K562 (cell line): ENCODE measurements at regions not wholly inside any gene's neighbourhood (a gene's known extent, or its start where the extent isn't known, plus 50 kb on each side); places are given as distances from the start of the nearest gene placed in this dataset.

Source experiments
- ATAC-seq: fragments of 200-7000 bp; cut with Tn5 transposase; 3 replicates; pipeline ENCODE4 v1.9.1; 2020; ENCODE audit warnings: moderate library complexity
- BruUV-seq: library from RNA; stranded (reverse); fragments of 400-500 nt; replicated peaks from 2 replicates; lab custom pipeline; 2021; lab: Mats Ljungman, UMichigan
- CTCF ChIA-PET: fragments of 300-600 bp; formaldehyde crosslinking; extraction: SDS; loops from one replicate; lab custom pipeline; 2021; ENCODE audit warnings: low intra/inter-chr PET ratio; lab: Yijun Ruan, JAX
- POLR2A ChIA-PET: fragments of 300-600, 350-650 bp; sonication (Branson Sonifier 250); formaldehyde crosslinking; extraction: SDS; loops from one replicate; lab custom pipeline; 2021; ENCODE audit warnings: antibody characterized with exemption, inconsistent platforms; lab: Yijun Ruan, JAX
- DNase-seq, 4 experiments: peaks; one replicate each; pipeline versions ENCODE4 v3.0.0 to v3.0.0-alpha.2; 2011 to 2018; ENCODE audit warnings: low spot score in 3 of 4, mixed read lengths in 3 of 4; ENCODE audit errors: extremely low read depth in 1 of 4
- FAIRE-seq: peaks from 2 replicates; lab custom pipeline; 2011; peaks lifted over from hg19 to GRCh38; lab: Jason Lieb, UNC
- H2AFZ ChIP-seq: 2 replicates; pipeline ENCODE4 v1.6.0; 2011; ENCODE audit warnings: low read depth, low read length, control low read depth, inconsistent platforms
- H3K27ac ChIP-seq: fragments of 200-600 bp; 3 replicates; pipeline ENCODE4 v1.8.0; 2011; ENCODE audit warnings: low read depth, mild to moderate bottlenecking, control low read depth, inconsistent platforms, low read length, moderate library complexity, mixed read lengths; ENCODE audit errors: extremely low read depth
- H3K27me3 ChIP-seq, 2 experiments: fragments of 300-600 bp in 1 of 2; 2 replicates in 1 of 2; 3 replicates in 1 of 2; pipeline versions ENCODE4 v1.6.0 to v1.8.0; 2011; ENCODE audit warnings: inconsistent platforms in 2 of 2, low read length in 2 of 2, mild to moderate bottlenecking in 1 of 2, mixed read lengths in 1 of 2, moderate library complexity in 1 of 2; ENCODE audit not compliant: control insufficient read depth in 2 of 2, insufficient read depth in 2 of 2
- H3K36me3 ChIP-seq: fragments of 300-600 bp; 3 replicates; pipeline ENCODE4 v1.8.0; 2011; ENCODE audit warnings: mild to moderate bottlenecking, low read length, inconsistent platforms; ENCODE audit not compliant: control insufficient read depth, insufficient read depth
- H3K4me1 ChIP-seq, 2 experiments: fragments of 200-600 bp in 1 of 2; replicated peaks in 1 of 2; 2 replicates in 1 of 2; 3 replicates in 1 of 2; pipeline versions ENCODE4 v1.5.1 to v1.8.0; 2011; ENCODE audit warnings: inconsistent platforms in 2 of 2, low read length in 2 of 2, mild to moderate bottlenecking in 1 of 2, mixed read lengths in 1 of 2, moderate library complexity in 1 of 2; ENCODE audit not compliant: control insufficient read depth in 2 of 2, insufficient read depth in 2 of 2
- H3K4me2 ChIP-seq: 2 replicates; pipeline ENCODE4 v1.6.1; 2011; ENCODE audit warnings: low read length, control low read depth, inconsistent platforms, mixed read lengths; ENCODE audit not compliant: insufficient read depth
- H3K4me3 ChIP-seq: fragments of 200-600 bp; sonication (generic), shearing (Covaris generic); 2 replicates; pipeline ENCODE4 v1.5.1; 2016; ENCODE audit warnings: control low read depth, inconsistent platforms
- H3K79me2 ChIP-seq: fragments of 200-600 bp; 3 replicates; pipeline ENCODE4 v1.8.0; 2011; ENCODE audit warnings: low read length, inconsistent platforms; ENCODE audit not compliant: control insufficient read depth, insufficient read depth
- H3K9ac ChIP-seq, 2 experiments: 2 replicates each; pipeline versions ENCODE4 v1.6.0 to v1.6.1; 2011; ENCODE audit warnings: low read depth in 2 of 2, low read length in 2 of 2, control low read depth in 1 of 2, inconsistent platforms in 1 of 2, mild to moderate bottlenecking in 1 of 2, mixed read lengths in 1 of 2; ENCODE audit not compliant: insufficient read depth in 1 of 2
- H3K9me1 ChIP-seq: one replicate; pipeline ENCODE4 v1.6.0; 2011; ENCODE audit warnings: inconsistent platforms, mild to moderate bottlenecking, low read length, moderate library complexity; ENCODE audit not compliant: control insufficient read depth, insufficient read depth
- H3K9me3 ChIP-seq: replicated peaks from 2 replicates; pipeline ENCODE4 v1.5.1; 2011; ENCODE audit warnings: low read depth, low read length, inconsistent platforms; ENCODE audit not compliant: control insufficient read depth, insufficient read depth
- H4K20me1 ChIP-seq: replicated peaks from 2 replicates; pipeline ENCODE4 v1.6.1; 2011; ENCODE audit warnings: low read length, inconsistent platforms, mixed read lengths; ENCODE audit not compliant: control insufficient read depth, insufficient read depth
- BRCA1 ChIP-seq, 2 experiments: fragments of 450-650 bp in 1 of 2; sonication (generic) in 1 of 2; formaldehyde crosslinking in 1 of 2; IDR thresholded peaks; 2 replicates each; pipeline versions ENCODE4 v1.5.0 to v1.6.1; 2017 to 2020; ENCODE audit warnings: mild to moderate bottlenecking in 1 of 2, missing genetic modification reagents in 1 of 2
- CUX1 ChIP-seq: fragments of 200-800 bp; sonication (Bioruptor generic); IDR thresholded peaks from 2 replicates; pipeline ENCODE4 v1.6.1; 2016; ENCODE audit warnings: missing genetic modification characterization, missing compliant biosample characterization
- HMG20A ChIP-seq: fragments of 450-650 bp; formaldehyde crosslinking; conservative IDR thresholded peaks from 2 replicates; pipeline ENCODE4 v1.4.0; 2020; ENCODE audit warnings: mild to moderate bottlenecking, mixed read lengths
- MAFF ChIP-seq: IDR thresholded peaks from 2 replicates; pipeline ENCODE4 v1.6.1; 2012; ENCODE audit warnings: low read length, improper control_type of control experiment
- MED1 ChIP-seq: sonication (generic); formaldehyde crosslinking; IDR thresholded peaks from 2 replicates; pipeline ENCODE4 v1.8.1; 2023; ENCODE audit warnings: missing genetic modification reagents, borderline replicate concordance
- PCBP1 ChIP-seq: fragments of 200-400 bp; formaldehyde crosslinking; IDR thresholded peaks from 2 replicates; pipeline ENCODE4 v1.6.1; 2018; ENCODE audit warnings: mild to moderate bottlenecking, low read depth, low read length; ENCODE audit not compliant: poor library complexity, severe bottlenecking
- PYGO2 ChIP-seq: fragments of 450-650 bp; IDR thresholded peaks from 2 replicates; pipeline ENCODE4 v1.6.1; 2016; ENCODE audit warnings: mild to moderate bottlenecking, missing genetic modification characterization, moderate library complexity, missing compliant biosample characterization
- RBBP5 ChIP-seq: fragments of 200-600 bp; sonication (generic); IDR thresholded peaks from 2 replicates; pipeline ENCODE4 v1.6.1; 2012; ENCODE audit warnings: borderline replicate concordance, mild to moderate bottlenecking, low read length, control low read depth, inconsistent platforms; ENCODE audit not compliant: insufficient read depth, poor library complexity, severe bottlenecking
- RBM15 ChIP-seq: fragments of 200-400 bp; formaldehyde crosslinking; IDR thresholded peaks from 2 replicates; pipeline ENCODE4 v1.6.1; 2018; ENCODE audit warnings: mild to moderate bottlenecking, low read length, moderate library complexity; ENCODE audit not compliant: insufficient read depth
- RNF2 ChIP-seq: sonication (generic); IDR thresholded peaks from 2 replicates; pipeline ENCODE4 v1.6.1; 2016
- SLC30A9 ChIP-seq: fragments of 250-450 bp; sonication (Bioruptor Pico); IDR thresholded peaks from 2 replicates; pipeline ENCODE4 v1.8.0; 2022; ENCODE audit warnings: mild to moderate bottlenecking, moderate library complexity
- USF2 ChIP-seq: sonication (generic); formaldehyde crosslinking; IDR thresholded peaks from 2 replicates; pipeline ENCODE4 v1.5.0; 2020; ENCODE audit warnings: missing genetic modification reagents
- XRCC5 ChIP-seq: fragments of 200-400 bp; formaldehyde crosslinking; IDR thresholded peaks from 2 replicates; pipeline ENCODE4 v1.6.1; 2017; ENCODE audit warnings: low read depth, mild to moderate bottlenecking, low read length
- ZBTB1 ChIP-seq: sonication (generic); formaldehyde crosslinking; IDR thresholded peaks from 2 replicates; pipeline ENCODE4 v1.8.1; 2023; ENCODE audit warnings: missing genetic modification reagents, low read depth, mild to moderate bottlenecking, borderline replicate concordance
- ZNF324 ChIP-seq: fragments of 250-450 bp; sonication (Bioruptor Pico); IDR thresholded peaks from 2 replicates; pipeline ENCODE4 v1.4.0; 2020; ENCODE audit warnings: mild to moderate bottlenecking
- WGBS: fragments of 100-300 bp; shearing (Covaris generic); methylation state at CpG from one replicate; pipeline ENCODE4 v1.1.6; 2016; ENCODE audit warnings: low coverage, mixed read lengths; ENCODE audit not compliant: insufficient coverage; ENCODE audit errors: missing lambda C conversion rate; 5-methylcytosine and 5-hydroxymethylcytosine counted together
- in situ Hi-C: fragments of 300-500 bp; cut with MboI; formaldehyde crosslinking; loops from 4 replicates; pipeline ENCODE4 v1.15.0; 2018; ENCODE audit warnings: inconsistent platforms, mixed read lengths
- intact Hi-C: fragments of 100-400 bp; cut with micrococcal nuclease; formaldehyde crosslinking; loops from 2 replicates; pipeline ENCODE4 v1.14.2; 2022

GRCh38 chrX:131818297-131818936 is 204.7 kb upstream of the STK26 start:
- ATAC-seq (no peak), FAIRE-seq (no peak), DNase-seq (no peak)
- BruUV-seq = no TSS peak
- intact Hi-C loops (loop anchor here (10.0 kb wide), 1 partner anchor 844 kb away; no protein-coding TSS in a partner anchor), in situ Hi-C loops (no loop called here)
- no peak overlapping the region for H3K4me2 ChIP-seq
- peaks cover 8% of the 10 kb centered on the region; the same call in 2 of the 3 replicates for H3K79me2 ChIP-seq
- peaks cover 42% of the 10 kb centered on the region for H3K36me3 ChIP-seq
- no peaks in the 10 kb centered on the region for H3K9me1 ChIP-seq
- H3K4me1 ChIP-seq = peaks cover 0 to 3% of the 10 kb centered on the region in 2 experiments; a peak in 2 of 5 replicates
- H3K27me3 ChIP-seq = no peaks in the 10 kb centered on the region
- H3K9me3 ChIP-seq = no peaks in the 10 kb centered on the region; the same call in none of the 2 replicates
- CTCF ChIA-PET = no interaction called here
- H2AFZ ChIP-seq = no peak overlapping the region
- no peaks in the 10 kb centered on the region for H4K20me1 ChIP-seq
- H3K4me3 ChIP-seq = no peak overlapping the region
- H3K9ac ChIP-seq = no peak overlapping the region
- H3K27ac ChIP-seq = no peak overlapping the region
- POLR2A ChIA-PET = no interaction called here
- WGBS = 93% methylated on average over 4 of the region's 5 CpGs
- no peak for TF ChIP-seq USF2 (CRISPR knock-in tag)
- TF ChIP-seq PYGO2 (tag) = no peak
- TF ChIP-seq PCBP1 = no peak
- no peak for TF ChIP-seq RBM15
- no peak for TF ChIP-seq CUX1 (CRISPR knock-in tag)
- TF ChIP-seq SLC30A9 (CRISPR knock-in tag) = no peak
- TF ChIP-seq RNF2 = no peak
- TF ChIP-seq RBBP5 = no peak
- TF ChIP-seq MAFF = no peak
- no peak for TF ChIP-seq HMG20A (CRISPR knock-in tag)
- TF ChIP-seq XRCC5 = no peak
- no peak for TF ChIP-seq MED1 (CRISPR knock-in tag)
- TF ChIP-seq BRCA1 (IDR thresholded peaks at IDR 0.05) = no peak
- no peak for TF ChIP-seq BRCA1 (CRISPR knock-in tag; IDR thresholded peaks at IDR 0.05)
- no peak for TF ChIP-seq ZNF324
- TF ChIP-seq ZBTB1 = no peak
